Endothelial cell of umbilical vein (primary cell): ENCODE measurements at regions not wholly inside any gene's neighbourhood (a gene's known extent, or its start where the extent isn't known, plus 50 kb on each side); places are given as distances from the start of the nearest gene placed in this dataset.

Experiments used
- BruUV-seq: library from RNA; stranded (reverse); fragments of 400-500 nt; replicated peaks from 2 replicates; lab custom pipeline; 2021; lab: Mats Ljungman, UMichigan
- CTCF ChIA-PET: fragments of 300-600, 350-600 bp; sonication (Branson Sonifier 250); formaldehyde crosslinking; loops from one replicate; lab custom pipeline; 2021; ENCODE audit warnings: antibody characterized with exemption, inconsistent platforms; lab: Charles Lee
- POLR2A ChIA-PET: fragments of 300-600, 350-600 bp; sonication (Branson Sonifier 250); formaldehyde crosslinking; loops from one replicate; lab custom pipeline; 2021; ENCODE audit warnings: antibody characterized with exemption, inconsistent platforms; lab: Charles Lee
- DNase-seq: peaks from one replicate; pipeline ENCODE4 v3.0.0-alpha.2; 2011; ENCODE audit warnings: low read depth, low spot score
- FAIRE-seq: peaks from 2 replicates; lab custom pipeline; 2011; peaks lifted over from hg19 to GRCh38; lab: Jason Lieb, UNC
- H2AFZ ChIP-seq: 2 replicates; pipeline ENCODE4 v1.6.0; 2012; ENCODE audit warnings: low read depth, low read length, control low read depth, inconsistent platforms
- H3K27ac ChIP-seq: 2 replicates; pipeline ENCODE4 v1.5.1; 2011; ENCODE audit warnings: low read depth, mild to moderate bottlenecking, control low read depth, low read length, moderate library complexity; ENCODE audit not compliant: insufficient read depth
- H3K27me3 ChIP-seq, 2 experiments: 2 replicates each; pipeline versions ENCODE4 v1.6.0 to v1.6.1; 2011; ENCODE audit warnings: low read length in 2 of 2, mixed read lengths in 1 of 2; ENCODE audit not compliant: control insufficient read depth in 2 of 2, insufficient read depth in 2 of 2
- H3K36me3 ChIP-seq, 2 experiments: 2 replicates in 1 of 2; 3 replicates in 1 of 2; pipeline ENCODE4 v1.5.1; 2011; ENCODE audit warnings: low read length in 2 of 2, mild to moderate bottlenecking in 1 of 2, moderate library complexity in 1 of 2; ENCODE audit not compliant: control insufficient read depth in 2 of 2, insufficient read depth in 2 of 2; ENCODE audit errors: extremely low read depth in 1 of 2
- H3K4me1 ChIP-seq: 3 replicates; pipeline ENCODE4 v1.5.1; 2011; ENCODE audit warnings: mild to moderate bottlenecking, low read length; ENCODE audit not compliant: control insufficient read depth, insufficient read depth; ENCODE audit errors: extremely low read depth
- H3K4me2 ChIP-seq: 2 replicates; pipeline ENCODE4 v1.6.1; 2011; ENCODE audit warnings: low read length, control low read depth, mixed read lengths; ENCODE audit not compliant: insufficient read depth
- H3K4me3 ChIP-seq, 3 experiments: fragments of 200-600 bp in 1 of 3; sonication (generic), shearing (Covaris generic) in 1 of 3; replicated peaks in 1 of 3; 2 replicates each; pipeline ENCODE4 v1.5.1; 2011 to 2016; ENCODE audit warnings: control low read depth in 3 of 3, low read length in 3 of 3, mild to moderate bottlenecking in 2 of 3, inconsistent platforms in 1 of 3, low read depth in 1 of 3, moderate library complexity in 1 of 3; ENCODE audit not compliant: insufficient read depth in 1 of 3
- H3K79me2 ChIP-seq: 2 replicates; pipeline ENCODE4 v1.6.0; 2012; ENCODE audit warnings: low read length, inconsistent platforms; ENCODE audit not compliant: control insufficient read depth, insufficient read depth
- H3K9ac ChIP-seq: replicated peaks from 2 replicates; pipeline ENCODE3; 2011; ENCODE audit warnings: low read length, control low read depth; ENCODE audit not compliant: insufficient read depth; ENCODE audit errors: extremely low read depth
- H3K9me1 ChIP-seq: replicated peaks from 3 replicates; pipeline ENCODE4 v1.6.0; 2011; ENCODE audit warnings: mild to moderate bottlenecking, low read length; ENCODE audit not compliant: control insufficient read depth, insufficient read depth; ENCODE audit errors: extremely low read depth
- H3K9me3 ChIP-seq: replicated peaks from 2 replicates; pipeline ENCODE4 v1.5.1; 2012; ENCODE audit warnings: low read length, inconsistent platforms; ENCODE audit not compliant: control insufficient read depth, insufficient read depth
- H4K20me1 ChIP-seq: replicated peaks from 2 replicates; pipeline ENCODE3; 2011; ENCODE audit warnings: mild to moderate bottlenecking, low read length; ENCODE audit not compliant: control insufficient read depth, insufficient read depth; ENCODE audit errors: extremely low read depth
- CTCF ChIP-seq, 2 donors: IDR thresholded peaks; 1 replicate in 1 of 2; 2 replicates in 1 of 2; pipeline ENCODE4 v1.5.1; 2011; ENCODE audit warnings: low read length in 2 of 2, mild to moderate bottlenecking in 2 of 2, moderate library complexity in 2 of 2, control low read depth in 1 of 2, inconsistent platforms in 1 of 2, low read depth in 1 of 2; ENCODE audit not compliant: insufficient read depth in 1 of 2; ENCODE audit errors: extremely low read depth in 1 of 2
- EZH2 ChIP-seq: IDR thresholded peaks from 2 replicates; pipeline ENCODE4 v1.6.1; 2012; ENCODE audit warnings: borderline replicate concordance, low read depth, mild to moderate bottlenecking, moderate library complexity, low read length, inconsistent platforms; ENCODE audit not compliant: severe bottlenecking
- FOS ChIP-seq: IDR thresholded peaks from 2 replicates; pipeline ENCODE4 v1.6.1; 2011; ENCODE audit warnings: mild to moderate bottlenecking, low read length, moderate library complexity, borderline replicate concordance; ENCODE audit not compliant: insufficient read depth
- GATA2 ChIP-seq: IDR thresholded peaks from 2 replicates; pipeline ENCODE4 v1.7.0; 2011; ENCODE audit warnings: low read depth, mild to moderate bottlenecking, moderate library complexity, mixed read lengths, low read length; ENCODE audit not compliant: insufficient read length, insufficient read depth
- JUN ChIP-seq: IDR thresholded peaks from 2 replicates; pipeline ENCODE4 v1.6.1; 2011; ENCODE audit warnings: borderline replicate concordance, low read depth; ENCODE audit not compliant: insufficient read length, insufficient read depth
- MYC ChIP-seq: IDR thresholded peaks from one replicate; pipeline ENCODE4 v1.6.1; 2011; ENCODE audit warnings: mild to moderate bottlenecking, low read depth, low read length
- POLR2A ChIP-seq: IDR thresholded peaks from 2 replicates; pipeline ENCODE4 v1.6.1; 2012; ENCODE audit warnings: low read depth, mild to moderate bottlenecking, control low read depth, low read length
- POLR2AphosphoS5 ChIP-seq: IDR thresholded peaks from 2 replicates; pipeline ENCODE4 v1.6.1; 2012; ENCODE audit warnings: low read depth, mild to moderate bottlenecking, control low read depth, low read length, moderate library complexity; ENCODE audit not compliant: insufficient read depth
- dilution Hi-C: fragments of 300-500 bp; cut with MboI; formaldehyde crosslinking; loops from one replicate; pipeline ENCODE4 v1.15.0; 2019; ENCODE audit warnings: low sequenced_read_pairs; ENCODE audit not compliant: extremely low pct_ligation_motif_present
- intact Hi-C: fragments of 100-400 bp; cut with micrococcal nuclease; formaldehyde crosslinking; loops from one replicate; pipeline ENCODE4 v1.10.0; 2022
- TF ChIP-seq, protein P1 (sequence below): IDR thresholded peaks from 2 replicates; pipeline ENCODE4 v1.6.1; 2011; ENCODE audit not compliant: insufficient read depth, insufficient read length

- Histone ChIP-seq H3K4me3 (no peak overlapping the region), H3K36me3 (no peaks in the 10 kb centered on the region), H3K9ac (no peak overlapping the region), H4K20me1 (no peaks in the 10 kb centered on the region), H3K27ac (no peak overlapping the region), H3K9me1 (no peaks in the 10 kb centered on the region), H3K4me1 (no peaks in the 10 kb centered on the region), H2AFZ (no peak overlapping the region), H3K4me2 (no peak overlapping the region), H3K79me2 (no peaks in the 10 kb centered on the region), H3K9me3 (no peaks in the 10 kb centered on the region), H3K27me3 (no peaks in the 10 kb centered on the region)
- POLR2A ChIA-PET, result no interaction called here
- intact Hi-C loops (no loop called here), dilution Hi-C loops (no loop called here)
- FAIRE-seq, result no peak
- CTCF ChIA-PET, result no interaction called here
- TF ChIP-seq POLR2A (no peak), MYC (no peak), CTCF (IDR thresholded peaks at IDR 0.05; ENCODE audit: extremely low read depth in 1 of 2, insufficient read depth in 1 of 2, low read depth in 1 of 2, low read length in 2 of 2) (no peak), FOS (no peak), EZH2 (no peak), POLR2AphosphoS5 (no peak), JUN (no peak), GATA2 (no peak)
- TF ChIP-seq, protein P1, sequence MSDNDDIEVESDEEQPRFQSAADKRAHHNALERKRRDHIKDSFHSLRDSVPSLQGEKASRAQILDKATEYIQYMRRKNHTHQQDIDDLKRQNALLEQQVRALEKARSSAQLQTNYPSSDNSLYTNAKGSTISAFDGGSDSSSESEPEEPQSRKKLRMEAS, result no peak
- DNase-seq, result no peak
- BruUV-seq, result no TSS peak
These were observed 542.2 kb downstream of the XIRP2 start for GRCh38 chr2:167430447-167430846.
